Activated CD8-positive, alpha-beta T cell treated with anti-CD3 and anti-CD28 coated beads for 36 hours (primary cell): ENCODE measurements at regions not wholly inside any gene's neighbourhood (a gene's known extent, or its start where the extent isn't known, plus 50 kb on each side); places are given as distances from the start of the nearest gene placed in this dataset.

ENCODE experiments used
- ATAC-seq: fragments of 200-7000 bp; cut with Tn5 transposase; one replicate; pipeline ENCODE4 v1.10.0; 2021; ENCODE audit warnings: mild to moderate bottlenecking, moderate library complexity
- CTCF ChIA-PET: fragments of 350-600 bp; sonication (Branson Sonifier 250); formaldehyde crosslinking; loops from one replicate; lab custom pipeline; 2021; ENCODE audit warnings: antibody characterized with exemption; lab: Charles Lee
- POLR2A ChIA-PET: fragments of 350-600 bp; sonication (Branson Sonifier 250); formaldehyde crosslinking; loops from one replicate; lab custom pipeline; 2021; ENCODE audit warnings: antibody characterized with exemption; lab: Charles Lee
- DNase-seq: peaks from one replicate; pipeline ENCODE4 v3.0.0-alpha.2; 2020
- H3K27ac Mint-ChIP-seq: one replicate; pipeline ENCODE4 v1.8.0; 2021; ENCODE audit warnings: mild to moderate bottlenecking, mixed read lengths
- H3K27me3 Mint-ChIP-seq: one replicate; pipeline ENCODE4 v1.8.0; 2021; ENCODE audit warnings: mixed read lengths
- H3K36me3 Mint-ChIP-seq: one replicate; pipeline ENCODE4 v1.8.0; 2021; ENCODE audit warnings: low read depth, mixed read lengths
- H3K4me1 Mint-ChIP-seq: one replicate; pipeline ENCODE4 v1.8.0; 2021; ENCODE audit warnings: low read depth, mixed read lengths
- H3K4me3 Mint-ChIP-seq: one replicate; pipeline ENCODE4 v1.8.0; 2021; ENCODE audit warnings: mild to moderate bottlenecking, moderate library complexity, mixed read lengths
- H3K9me3 Mint-ChIP-seq: one replicate; pipeline ENCODE4 v1.8.0; 2021; ENCODE audit warnings: mixed read lengths
- CTCF ChIP-seq: fragments of 200-600 bp; IDR thresholded peaks from one replicate; pipeline ENCODE4 v1.8.0; 2022; ENCODE audit warnings: antibody characterized with exemption, mild to moderate bottlenecking
- intact Hi-C: fragments of 100-400 bp; cut with micrococcal nuclease; formaldehyde crosslinking; loops from one replicate; pipeline ENCODE4 v1.10.0; 2022

DNA sequence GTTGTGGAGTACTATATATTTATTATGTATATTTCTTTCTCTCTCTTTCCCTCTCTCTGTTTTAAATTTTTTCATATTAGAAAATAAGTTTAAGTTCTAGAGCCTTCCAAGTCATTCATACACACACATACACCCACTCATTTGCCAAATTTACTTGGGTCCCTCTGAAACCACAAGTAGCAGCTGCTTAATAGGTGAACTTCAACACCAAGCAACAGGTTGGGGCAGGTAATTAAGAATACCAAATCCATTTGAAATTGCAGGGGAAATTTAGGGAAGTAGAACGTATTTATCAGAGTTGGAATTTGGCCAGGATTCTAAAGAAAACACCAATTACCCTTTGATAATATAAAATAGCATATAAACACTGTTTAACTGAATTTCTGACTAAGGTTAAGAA lies 75.0 kb upstream of the RBBP8 start:
- no peak for DNase-seq
- Mint-ChIP-seq H3K4me3 (no peak overlapping the region), H3K4me1 (no peaks in the 10 kb centered on the region), H3K36me3 (no peaks in the 10 kb centered on the region), H3K9me3 (no peaks in the 10 kb centered on the region), H3K27me3 (peaks cover 34% of the 10 kb centered on the region), H3K27ac (no peak overlapping the region)
- POLR2A ChIA-PET: no interaction called here
- intact Hi-C loops: no loop called here
- TF ChIP-seq CTCF: no peak
- no peak for ATAC-seq
- CTCF ChIA-PET: interaction anchor here (1.2 kb wide), 1 partner anchor 44 kb away, joined by 3 read pairs; no protein-coding TSS in a partner anchor

DNA sequence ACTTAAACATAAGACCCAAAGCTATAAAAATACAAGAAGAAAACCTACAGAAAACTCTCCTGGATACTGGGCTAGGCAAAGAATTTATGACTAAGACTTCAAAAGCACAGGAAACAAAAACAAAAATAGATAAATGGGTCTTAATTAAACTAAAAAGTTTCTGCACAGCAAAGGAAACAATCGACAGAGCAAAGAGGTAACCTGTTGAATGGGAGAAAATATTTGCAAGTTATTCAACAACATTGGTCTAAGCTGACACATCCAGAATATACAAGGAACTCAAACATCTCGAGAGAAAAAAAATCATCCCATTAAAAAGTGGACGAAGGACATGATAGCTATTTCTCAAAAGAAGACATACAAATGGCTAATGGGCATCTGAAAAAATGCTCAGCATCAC lies 72.3 kb upstream of the RBBP8 start:
- POLR2A ChIA-PET: no interaction called here
- intact Hi-C loops: no loop called here
- H3K36me3 Mint-ChIP-seq: no peaks in the 10 kb centered on the region
- no peak for TF ChIP-seq CTCF
- H3K27ac Mint-ChIP-seq: no peak overlapping the region
- ATAC-seq (no peak), DNase-seq (no peak)
- peaks cover 31% of the 10 kb centered on the region for H3K27me3 Mint-ChIP-seq
- no peak overlapping the region for H3K4me3 Mint-ChIP-seq
- no peaks in the 10 kb centered on the region for H3K4me1 Mint-ChIP-seq
- CTCF ChIA-PET: no interaction called here
- no peaks in the 10 kb centered on the region for H3K9me3 Mint-ChIP-seq

- Mint-ChIP-seq H3K4me3 (no peak overlapping the region), H3K9me3 (no peaks in the 10 kb centered on the region), H3K36me3 (no peaks in the 10 kb centered on the region), H3K4me1 (no peaks in the 10 kb centered on the region), H3K27me3 (peaks cover 12% of the 10 kb centered on the region), H3K27ac (no peak overlapping the region)
- no peak for TF ChIP-seq CTCF
- intact Hi-C loops: no loop called here
- ATAC-seq (no peak), DNase-seq (no peak)
- CTCF ChIA-PET: no interaction called here
- POLR2A ChIA-PET: no interaction called here
Observed at GRCh38 chr18:22865354-22866116, 67.6 kb upstream of the RBBP8 start.

DNA sequence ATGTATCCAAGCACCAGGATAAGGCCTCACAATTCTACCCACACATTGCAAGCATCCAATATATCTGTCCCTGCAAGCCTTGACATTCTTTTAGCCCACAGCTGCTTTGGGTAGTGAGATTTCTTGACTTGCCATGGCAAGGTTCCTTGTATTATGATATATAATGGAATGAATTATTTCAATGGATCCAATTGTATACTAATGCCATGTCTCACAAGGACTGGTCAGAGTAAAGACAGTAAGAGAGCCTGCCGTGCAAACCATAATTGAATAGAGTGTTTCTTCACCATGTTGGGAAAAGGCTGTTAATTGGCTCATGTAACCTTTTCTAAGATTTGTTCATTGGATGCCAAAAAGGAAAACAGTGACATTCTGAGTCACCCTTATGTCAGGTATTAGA lies 64.3 kb upstream of the RBBP8 start:
- intact Hi-C loops: no loop called here
- peaks cover 6% of the 10 kb centered on the region for H3K4me1 Mint-ChIP-seq
- POLR2A ChIA-PET: no interaction called here
- ATAC-seq: no peak
- H3K4me3 Mint-ChIP-seq: no peak overlapping the region
- H3K27me3 Mint-ChIP-seq: peaks cover 5% of the 10 kb centered on the region
- no peaks in the 10 kb centered on the region for H3K36me3 Mint-ChIP-seq
- no peaks in the 10 kb centered on the region for H3K9me3 Mint-ChIP-seq
- no peak for TF ChIP-seq CTCF
- no peak for DNase-seq
- CTCF ChIA-PET: no interaction called here
- no peak overlapping the region for H3K27ac Mint-ChIP-seq

DNA sequence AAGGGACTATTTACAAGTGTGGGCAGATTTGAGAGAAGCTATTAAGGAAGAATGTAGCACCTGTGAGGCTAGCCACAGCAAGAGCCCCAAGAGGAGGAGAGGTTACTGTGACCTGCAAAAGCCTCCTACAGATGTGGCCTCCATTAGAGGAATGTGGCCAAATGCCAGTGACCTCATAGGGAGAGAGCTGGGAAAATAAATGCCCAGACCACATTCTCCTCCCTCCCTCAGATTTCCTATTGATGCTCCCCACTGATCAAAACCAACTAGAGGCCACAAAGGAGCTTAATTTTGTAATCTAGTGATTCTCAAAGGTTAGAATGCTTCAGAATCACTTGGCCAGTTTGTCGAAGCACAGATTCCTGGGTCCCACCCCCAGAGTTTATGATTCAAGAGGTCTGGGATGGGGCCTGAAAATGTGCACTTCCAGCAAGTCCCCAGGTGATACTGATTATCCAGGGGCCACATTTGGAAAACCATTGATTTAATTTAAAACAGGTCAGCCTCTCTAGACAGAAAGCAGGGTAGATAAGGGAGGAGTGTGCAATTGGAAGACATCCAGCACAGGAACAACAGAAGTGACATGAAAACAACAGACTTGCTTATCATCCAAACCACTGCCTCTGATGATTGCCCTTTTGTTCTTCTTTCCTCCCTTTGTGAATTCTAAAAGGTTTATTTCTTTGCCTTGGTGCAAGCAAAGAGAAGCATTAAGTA lies 61.2 kb upstream of the RBBP8 start:
- intact Hi-C loops: no loop called here
- Mint-ChIP-seq H3K4me3 (no peak overlapping the region), H3K9me3 (no peaks in the 10 kb centered on the region), H3K27me3 (peaks cover 2% of the 10 kb centered on the region), H3K4me1 (peaks cover 6% of the 10 kb centered on the region), H3K36me3 (no peaks in the 10 kb centered on the region), H3K27ac (no peak overlapping the region)
- CTCF ChIA-PET: no interaction called here
- TF ChIP-seq CTCF: no peak
- no peak for DNase-seq
- ATAC-seq: no peak
- POLR2A ChIA-PET: no interaction called here
